Neural progenitor cell (in vitro differentiated cells): ENCODE measurements at regions not wholly inside any gene's neighbourhood (a gene's known extent, or its start where the extent isn't known, plus 50 kb on each side); places are given as distances from the start of the nearest gene placed in this dataset.

Experiments used
- EZH2phosphoT487 ChIP-seq: fragments of 200-600 bp; sonication (generic); IDR thresholded peaks from 2 replicates; pipeline ENCODE4 v1.6.1; 2017; ENCODE audit warnings: antibody characterized with exemption
- TF ChIP-seq, protein P1 (sequence below): fragments of 200-600 bp; sonication (generic); IDR thresholded peaks from 2 replicates; pipeline ENCODE4 v1.5.1; 2017; ENCODE audit warnings: antibody characterized with exemption, mild to moderate bottlenecking

DNA sequence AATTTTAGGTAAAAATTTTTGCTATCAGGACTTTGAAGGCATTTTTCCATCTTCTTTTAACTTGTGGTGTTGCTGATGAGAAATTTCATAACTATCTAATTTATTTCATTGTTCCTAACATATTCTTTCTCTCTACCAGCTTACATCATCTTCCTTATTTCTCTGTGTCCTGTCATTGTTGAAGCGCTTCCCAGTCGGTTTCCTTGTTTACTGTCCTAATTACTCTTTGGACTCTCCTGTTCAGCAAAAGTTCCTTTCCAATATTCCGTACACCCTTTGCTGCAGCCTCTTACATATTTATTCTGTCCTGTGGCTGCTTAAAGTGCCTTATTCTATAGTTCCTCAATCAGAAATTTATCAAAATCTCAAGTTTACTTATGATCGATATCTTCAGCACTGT lies 609.0 kb upstream of the FZD8 start:
- TF ChIP-seq, protein P1, sequence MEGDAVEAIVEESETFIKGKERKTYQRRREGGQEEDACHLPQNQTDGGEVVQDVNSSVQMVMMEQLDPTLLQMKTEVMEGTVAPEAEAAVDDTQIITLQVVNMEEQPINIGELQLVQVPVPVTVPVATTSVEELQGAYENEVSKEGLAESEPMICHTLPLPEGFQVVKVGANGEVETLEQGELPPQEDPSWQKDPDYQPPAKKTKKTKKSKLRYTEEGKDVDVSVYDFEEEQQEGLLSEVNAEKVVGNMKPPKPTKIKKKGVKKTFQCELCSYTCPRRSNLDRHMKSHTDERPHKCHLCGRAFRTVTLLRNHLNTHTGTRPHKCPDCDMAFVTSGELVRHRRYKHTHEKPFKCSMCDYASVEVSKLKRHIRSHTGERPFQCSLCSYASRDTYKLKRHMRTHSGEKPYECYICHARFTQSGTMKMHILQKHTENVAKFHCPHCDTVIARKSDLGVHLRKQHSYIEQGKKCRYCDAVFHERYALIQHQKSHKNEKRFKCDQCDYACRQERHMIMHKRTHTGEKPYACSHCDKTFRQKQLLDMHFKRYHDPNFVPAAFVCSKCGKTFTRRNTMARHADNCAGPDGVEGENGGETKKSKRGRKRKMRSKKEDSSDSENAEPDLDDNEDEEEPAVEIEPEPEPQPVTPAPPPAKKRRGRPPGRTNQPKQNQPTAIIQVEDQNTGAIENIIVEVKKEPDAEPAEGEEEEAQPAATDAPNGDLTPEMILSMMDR = no peak
- TF ChIP-seq EZH2phosphoT487 = no peak
